Urothelium cell line (cell line): ENCODE measurements at regions not wholly inside any gene's neighbourhood (a gene's known extent, or its start where the extent isn't known, plus 50 kb on each side); places are given as distances from the start of the nearest gene placed in this dataset.
A peak's percentile ranks its signal among the peaks of the same experiment; 100 is the strongest.

ENCODE experiments used
- DNase-seq: peaks from one replicate; pipeline ENCODE4 v3.0.0; 2011; ENCODE audit warnings: low spot score, mixed read lengths
- FAIRE-seq: peaks from 2 replicates; lab custom pipeline; 2011; peaks lifted over from hg19 to GRCh38; lab: Jason Lieb, UNC

- DNase-seq (no peak), FAIRE-seq (no peak)
These were observed 118.9 kb downstream of the IRS1 start for GRCh38 chr2:226680719-226681118.

- DNase-seq = no peak
- no peak for FAIRE-seq
These were observed 120.1 kb downstream of the IRS1 start for GRCh38 chr2:226679389-226680065.

DNA sequence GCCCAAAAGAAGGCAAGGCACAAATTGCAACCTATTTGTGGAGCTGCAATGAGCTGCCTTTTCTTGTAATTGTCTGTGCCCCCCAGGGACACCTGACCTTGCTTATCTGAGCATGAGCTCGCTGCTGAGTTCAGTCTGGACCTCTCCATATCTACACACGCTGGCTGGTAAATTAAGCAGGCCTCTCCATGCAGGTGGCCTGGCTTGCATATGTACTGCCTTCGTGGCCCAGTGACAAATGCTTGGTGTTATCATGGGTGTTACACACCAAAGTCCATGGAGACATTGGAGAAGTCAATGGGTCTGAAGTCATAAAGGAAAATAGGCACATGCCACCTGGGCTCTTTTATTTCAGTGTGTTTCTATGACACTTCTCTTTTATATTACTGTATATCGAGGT lies 121.2 kb downstream of the IRS1 start:
- FAIRE-seq (no peak), DNase-seq (no peak)

DNA sequence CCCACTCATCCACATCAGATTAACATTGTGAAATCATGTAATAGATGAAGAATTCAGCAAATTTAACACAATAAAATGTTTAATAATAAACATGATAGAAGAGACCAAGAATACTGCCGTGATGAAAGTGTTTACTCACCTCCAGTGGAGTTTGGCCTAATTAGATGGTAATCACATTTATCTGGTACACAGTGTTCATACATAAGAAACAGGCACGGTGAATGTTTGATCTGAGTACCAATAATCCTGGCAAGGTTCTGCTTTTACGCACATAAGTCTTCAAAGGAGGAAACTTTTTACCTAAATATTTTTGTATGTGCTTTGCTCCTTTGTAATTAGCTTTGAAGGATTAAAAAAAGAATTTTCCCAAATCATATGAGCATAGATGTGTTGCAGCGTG lies 122.5 kb downstream of the IRS1 start:
- DNase-seq = no peak
- no peak for FAIRE-seq

DNA sequence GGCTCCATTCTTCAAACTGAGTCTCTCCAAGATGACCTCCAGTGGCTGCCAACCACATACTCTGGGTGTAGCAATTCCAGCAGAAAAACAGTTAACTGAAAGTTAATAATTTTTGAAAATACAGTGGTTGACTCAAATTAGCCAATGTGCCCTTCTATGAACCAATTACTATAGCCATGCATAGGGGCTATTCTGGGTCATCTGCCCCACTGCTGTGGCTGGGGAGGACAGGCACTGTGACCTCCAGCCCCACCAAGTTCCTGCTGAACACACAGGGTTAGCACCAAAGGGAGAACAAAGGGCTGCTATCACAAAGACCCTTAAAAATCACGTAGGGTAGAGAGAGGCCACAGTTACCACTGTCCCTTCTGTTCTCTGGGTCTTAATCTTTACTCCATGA lies 123.0 kb downstream of the IRS1 start:
- DNase-seq (no peak), FAIRE-seq (no peak)

- DNase-seq (no peak), FAIRE-seq (no peak)
These were observed 125.5 kb downstream of the IRS1 start for GRCh38 chr2:226674123-226674522.

- DNase-seq (peak; percentile 52), FAIRE-seq (peak; percentile 48)
These were observed 126.3 kb downstream of the IRS1 start for GRCh38 chr2:226673314-226673723.

DNA sequence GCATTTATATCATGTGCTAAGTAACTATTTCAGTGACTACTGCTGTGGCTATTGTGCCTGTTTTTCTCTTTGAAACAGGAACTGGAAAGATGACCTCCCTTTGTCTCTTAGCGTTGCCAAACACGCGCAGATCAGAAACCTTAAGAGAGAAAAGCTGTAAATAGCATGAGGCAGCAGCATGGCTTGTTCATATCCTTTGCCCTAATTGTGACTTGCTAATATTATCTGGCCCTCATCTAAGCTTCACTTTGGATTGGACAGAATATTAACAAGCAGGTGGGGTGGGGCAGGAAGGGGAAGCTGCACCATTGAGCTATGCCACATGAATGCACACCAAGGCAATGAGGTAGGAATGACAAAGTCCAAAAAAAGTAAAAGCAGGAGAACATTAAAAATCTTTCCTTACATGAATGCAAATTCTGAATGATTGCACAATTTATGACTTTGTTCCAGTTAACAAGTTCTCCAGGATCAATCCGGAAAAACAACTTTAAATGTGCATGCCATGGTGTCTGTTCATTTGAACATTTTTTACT lies 128.4 kb downstream of the IRS1 start:
- DNase-seq (no peak), FAIRE-seq (no peak)

DNA sequence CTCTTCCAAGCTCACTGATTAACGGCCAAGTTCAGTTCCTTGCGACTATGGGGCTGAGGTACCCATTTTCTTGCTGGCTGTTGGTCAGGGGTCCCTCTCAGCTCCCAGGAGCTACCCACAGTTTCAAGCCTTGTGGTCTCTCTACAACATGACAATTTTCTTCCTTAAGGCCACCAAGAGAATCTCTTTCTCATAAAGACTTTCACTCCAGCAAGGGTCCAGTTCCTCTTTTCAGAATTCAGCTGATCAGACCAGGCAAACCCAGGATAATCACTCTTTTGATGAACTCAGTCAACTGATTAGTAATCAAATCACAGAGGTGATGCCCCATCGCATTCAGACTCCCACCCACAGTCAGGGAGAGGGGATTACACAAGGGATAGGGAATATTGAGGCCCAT lies 129.7 kb downstream of the IRS1 start:
- DNase-seq (no peak), FAIRE-seq (no peak)

DNA sequence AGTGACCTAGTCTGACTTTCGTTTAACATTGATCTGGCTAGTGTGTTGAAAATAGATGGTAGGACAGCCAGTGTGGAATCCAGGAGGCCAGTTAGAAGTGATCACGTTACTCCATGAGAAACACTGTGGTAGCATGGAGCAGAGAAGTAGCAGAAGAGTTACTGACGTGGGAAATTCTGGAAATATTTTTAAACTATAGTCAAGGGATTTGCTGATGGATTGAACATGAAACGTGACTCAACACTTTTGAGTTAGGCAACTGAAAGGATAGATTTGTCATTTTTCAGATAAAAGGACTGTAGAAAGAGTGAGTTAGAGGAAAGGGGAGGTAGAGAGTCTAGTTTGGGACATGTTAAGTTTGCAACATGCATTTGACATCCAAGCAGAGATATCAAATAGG lies 130.4 kb downstream of the IRS1 start:
- FAIRE-seq (no peak), DNase-seq (no peak)

- no peak for DNase-seq
- no peak for FAIRE-seq
These were observed 131.9 kb downstream of the IRS1 start for GRCh38 chr2:226667736-226668135.

DNA sequence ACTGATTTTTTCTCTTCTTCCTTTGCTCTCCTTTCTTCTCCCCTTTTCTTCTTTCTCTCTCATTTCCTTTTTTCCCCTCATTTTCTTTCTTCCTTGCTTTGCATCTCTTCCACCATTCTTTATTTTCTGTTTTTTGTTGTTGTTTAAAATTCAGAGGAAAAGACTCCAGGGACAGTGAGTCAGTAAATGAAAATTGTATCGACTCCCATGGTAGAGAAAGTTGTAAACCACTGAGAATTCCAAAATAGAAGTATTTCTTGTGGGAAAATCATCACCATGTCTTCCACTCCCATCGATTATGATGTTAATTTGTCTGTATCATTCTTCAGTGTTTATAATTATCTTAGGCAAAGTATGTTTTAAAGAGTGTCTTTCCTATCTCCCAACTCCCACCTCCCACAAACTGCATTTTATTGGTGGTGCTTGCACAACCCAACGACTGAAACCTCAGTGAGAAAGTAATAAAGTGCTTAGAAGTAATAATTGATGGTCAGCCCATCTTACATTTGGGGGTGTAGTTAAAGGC lies 134.3 kb downstream of the IRS1 start:
- FAIRE-seq (no peak), DNase-seq (no peak)

GRCh38 chr2:226664661-226665060 lies 135.0 kb downstream of the IRS1 start:
- no peak for DNase-seq
- FAIRE-seq = no peak

DNA sequence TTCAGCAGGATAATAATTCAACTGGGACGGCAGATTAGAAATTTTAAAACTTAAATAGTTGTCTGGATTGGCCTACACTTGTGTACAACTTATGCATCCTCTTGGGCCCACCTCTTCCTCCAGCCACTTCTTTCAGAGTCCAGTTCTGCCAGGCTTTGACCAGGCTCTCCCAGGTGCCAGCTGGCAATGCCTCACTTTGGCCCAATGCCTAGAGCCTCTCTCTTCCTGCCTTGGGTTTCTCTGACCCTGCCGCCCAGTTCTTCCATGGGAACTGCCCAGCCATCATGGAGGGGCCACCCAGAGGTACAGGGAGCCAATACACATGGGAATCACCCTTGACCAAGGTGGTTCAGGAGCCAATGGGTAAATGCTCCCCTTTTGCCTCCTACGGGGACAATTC lies 135.5 kb downstream of the IRS1 start:
- DNase-seq (no peak), FAIRE-seq (peak; percentile 35)

GRCh38 chr2:226661789-226662545 lies 137.7 kb downstream of the IRS1 start:
- FAIRE-seq = peak; percentile 46
- DNase-seq = peak; percentile 83

GRCh38 chr2:226660526-226660925 lies 139.1 kb downstream of the IRS1 start:
- DNase-seq (peak; percentile 38), FAIRE-seq (no peak)

DNA sequence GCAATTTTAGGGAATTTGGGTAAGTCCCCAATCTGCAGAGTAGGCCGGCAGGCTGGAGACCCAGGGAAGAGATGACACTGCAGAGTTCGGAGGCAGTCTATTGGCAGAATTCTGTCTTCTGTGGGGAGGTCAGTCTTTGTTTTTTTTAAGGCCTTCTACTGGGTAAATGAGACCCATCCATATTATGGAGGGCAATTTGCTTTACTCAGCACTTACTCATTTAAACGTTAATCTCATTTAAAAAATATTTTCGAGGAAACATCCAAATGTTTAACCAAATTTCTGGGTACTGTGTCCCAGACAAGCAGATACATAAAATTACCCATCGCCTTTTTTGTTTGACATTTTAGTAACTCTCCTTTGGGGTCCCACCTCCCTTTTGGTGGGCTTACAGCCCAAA lies 139.5 kb downstream of the IRS1 start:
- DNase-seq = no peak
- no peak for FAIRE-seq

DNA sequence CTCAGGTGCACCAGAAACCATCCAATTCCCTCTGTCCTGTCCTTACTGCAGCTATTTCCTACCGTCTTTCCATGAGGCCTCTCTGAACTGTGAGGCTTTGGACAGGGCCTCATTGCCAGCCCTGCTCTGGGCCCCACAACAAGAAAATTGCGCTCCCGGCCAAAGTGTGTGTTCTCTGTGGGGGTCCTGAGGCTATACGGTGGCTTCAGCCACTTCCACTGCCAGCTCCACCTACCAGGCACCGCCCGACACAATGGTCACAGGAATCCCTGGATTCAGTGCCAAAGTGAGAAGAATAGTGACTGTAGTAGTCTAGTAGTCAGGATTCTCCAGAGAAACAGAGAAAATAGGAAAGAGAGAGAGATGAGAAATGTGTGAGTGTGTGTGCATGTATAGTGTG lies 140.2 kb downstream of the IRS1 start:
- FAIRE-seq (no peak), DNase-seq (no peak)

GRCh38 chr2:226658555-226658954 lies 141.1 kb downstream of the IRS1 start:
- FAIRE-seq = no peak
- DNase-seq = no peak

DNA sequence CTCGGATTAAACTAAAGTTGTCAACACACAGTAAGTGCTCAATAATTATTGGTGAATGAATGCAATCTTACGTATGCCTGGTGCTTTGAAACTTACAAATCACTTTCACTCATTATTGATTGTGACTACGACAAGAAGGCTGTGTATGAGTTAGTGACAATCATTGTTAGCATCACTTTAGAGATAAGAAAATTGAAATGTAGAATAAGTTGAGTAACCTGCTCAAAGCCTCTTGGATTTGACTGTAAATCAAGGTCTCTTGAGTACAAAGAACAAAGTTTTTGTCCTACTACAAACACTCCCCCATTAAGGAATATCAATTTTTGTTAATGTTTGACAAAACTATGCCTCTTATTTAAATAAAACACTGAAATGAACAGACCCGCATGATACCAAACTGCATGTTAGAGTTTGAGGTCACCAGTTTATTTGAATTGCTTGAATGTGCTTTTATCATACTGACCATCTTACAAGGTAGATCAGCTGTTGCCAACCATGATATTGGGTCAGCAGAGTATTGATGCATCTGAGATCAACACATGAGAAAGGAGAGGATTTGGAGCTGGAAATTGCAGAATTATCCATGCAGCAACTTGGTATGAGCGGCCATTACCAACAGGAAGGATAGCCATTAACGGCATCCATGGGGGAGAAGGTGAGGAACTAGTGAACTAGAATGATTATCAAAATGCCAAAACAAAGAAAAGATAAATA lies 142.1 kb downstream of the IRS1 start:
- DNase-seq = no peak
- no peak for FAIRE-seq

DNA sequence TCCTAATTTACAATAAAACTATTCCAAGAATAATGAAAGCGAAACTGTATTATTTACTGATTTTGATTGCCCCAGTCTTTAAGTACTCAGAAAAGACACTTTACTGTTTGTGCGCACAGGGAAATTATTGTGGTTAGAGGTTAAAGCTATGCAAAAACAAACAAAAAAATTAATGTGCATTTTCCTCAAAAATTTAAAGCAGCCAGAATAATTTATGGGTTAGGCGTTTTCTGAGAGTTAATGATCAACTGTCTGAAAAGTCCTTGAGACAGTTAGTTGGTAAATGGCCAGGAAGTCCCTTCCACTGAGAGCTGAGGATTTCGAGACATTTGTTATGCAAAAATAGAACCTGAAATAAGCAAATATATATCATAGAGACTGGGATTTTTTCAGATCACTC lies 143.3 kb downstream of the IRS1 start:
- DNase-seq = no peak
- no peak for FAIRE-seq
